Left ventricle myocardium inferior (tissue), 1 donor: ENCODE measurements at regions not wholly inside any gene's neighbourhood (a gene's known extent, or its start where the extent isn't known, plus 50 kb on each side); places are given as distances from the start of the nearest gene placed in this dataset.

Source experiments
- DNase-seq: peaks from one replicate; pipeline ENCODE4 v3.0.0-alpha.2; 2020
- H3K27ac ChIP-seq: fragments of 200-600 bp; replicated peaks from 2 replicates; pipeline ENCODE4 v1.8.0; 2021
- H3K27me3 ChIP-seq: fragments of 200-600 bp; 2 replicates; pipeline ENCODE4 v1.8.0; 2021; ENCODE audit warnings: low read depth
- H3K36me3 ChIP-seq: fragments of 200-600 bp; 2 replicates; pipeline ENCODE4 v1.8.0; 2021
- H3K4me1 ChIP-seq: fragments of 200-600 bp; 2 replicates; pipeline ENCODE4 v1.8.0; 2021
- H3K4me3 ChIP-seq: fragments of 200-600 bp; 2 replicates; pipeline ENCODE4 v1.8.0; 2021; ENCODE audit warnings: mild to moderate bottlenecking, moderate library complexity
- H3K9me3 ChIP-seq: fragments of 200-600 bp; replicated peaks from 2 replicates; pipeline ENCODE4 v1.8.0; 2021
- intact Hi-C: fragments of 100-400 bp; cut with micrococcal nuclease; formaldehyde crosslinking; loops from one replicate; pipeline ENCODE4 v1.11.0; 2022
- TF ChIP-seq, protein P1 (sequence below): fragments of 200-600 bp; IDR thresholded peaks from 2 replicates; pipeline ENCODE4 v1.8.0; 2021; ENCODE audit warnings: antibody characterized with exemption, mild to moderate bottlenecking, borderline replicate concordance
- donor health status: DM: no; HTN: yes; CAD: no; lungs with severe emphysema.

DNA sequence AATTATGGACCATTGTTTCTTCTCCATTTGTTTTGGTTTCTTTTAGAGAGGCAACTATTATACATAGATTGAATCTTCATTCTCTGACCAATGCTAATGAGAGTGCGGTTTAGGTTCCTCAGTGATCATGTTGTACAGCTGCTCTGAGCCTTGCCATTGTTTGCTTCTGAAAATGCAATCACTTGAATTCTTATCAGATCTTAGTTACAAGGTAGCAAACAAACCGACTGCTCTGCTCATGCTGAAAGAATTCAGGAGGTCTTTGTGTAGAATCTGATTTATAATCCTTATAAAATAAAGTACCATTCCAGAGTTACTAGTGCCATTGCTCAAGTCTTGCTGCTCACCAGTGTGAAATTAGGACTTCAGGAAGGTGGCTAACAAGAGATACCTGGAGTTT, 569.1 kb upstream of the ID4 start:
- Histone ChIP-seq H3K9me3 (peaks cover 40% of the 10 kb centered on the region), H3K36me3 (no peaks in the 10 kb centered on the region), H3K27ac (no peak overlapping the region), H3K27me3 (no peaks in the 10 kb centered on the region), H3K4me1 (no peaks in the 10 kb centered on the region), H3K4me3 (no peak overlapping the region)
- TF ChIP-seq, protein P1, sequence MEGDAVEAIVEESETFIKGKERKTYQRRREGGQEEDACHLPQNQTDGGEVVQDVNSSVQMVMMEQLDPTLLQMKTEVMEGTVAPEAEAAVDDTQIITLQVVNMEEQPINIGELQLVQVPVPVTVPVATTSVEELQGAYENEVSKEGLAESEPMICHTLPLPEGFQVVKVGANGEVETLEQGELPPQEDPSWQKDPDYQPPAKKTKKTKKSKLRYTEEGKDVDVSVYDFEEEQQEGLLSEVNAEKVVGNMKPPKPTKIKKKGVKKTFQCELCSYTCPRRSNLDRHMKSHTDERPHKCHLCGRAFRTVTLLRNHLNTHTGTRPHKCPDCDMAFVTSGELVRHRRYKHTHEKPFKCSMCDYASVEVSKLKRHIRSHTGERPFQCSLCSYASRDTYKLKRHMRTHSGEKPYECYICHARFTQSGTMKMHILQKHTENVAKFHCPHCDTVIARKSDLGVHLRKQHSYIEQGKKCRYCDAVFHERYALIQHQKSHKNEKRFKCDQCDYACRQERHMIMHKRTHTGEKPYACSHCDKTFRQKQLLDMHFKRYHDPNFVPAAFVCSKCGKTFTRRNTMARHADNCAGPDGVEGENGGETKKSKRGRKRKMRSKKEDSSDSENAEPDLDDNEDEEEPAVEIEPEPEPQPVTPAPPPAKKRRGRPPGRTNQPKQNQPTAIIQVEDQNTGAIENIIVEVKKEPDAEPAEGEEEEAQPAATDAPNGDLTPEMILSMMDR, result no peak
- intact Hi-C loops, result no loop called here
- no peak for DNase-seq

DNA sequence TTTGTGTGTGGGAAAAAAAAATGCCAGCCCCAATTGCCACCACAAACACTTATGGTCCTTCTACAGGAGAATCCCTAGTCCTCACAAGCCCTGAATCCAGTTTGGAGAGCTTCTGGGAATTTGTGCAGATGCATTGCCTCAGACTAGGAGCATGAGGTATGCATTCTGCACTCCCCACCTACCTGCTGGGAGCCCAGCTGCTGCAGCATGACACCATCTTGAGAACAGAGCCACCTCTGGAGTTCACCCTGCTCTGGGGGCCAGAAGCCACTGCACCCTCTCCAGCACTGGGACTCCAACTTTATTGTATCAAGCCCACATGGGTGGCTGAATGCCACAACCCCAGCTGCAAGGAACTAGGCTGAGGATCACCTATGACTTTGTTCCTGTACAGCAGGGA, 568.5 kb upstream of the ID4 start:
- peaks cover 44% of the 10 kb centered on the region for H3K9me3 ChIP-seq
- intact Hi-C loops, result no loop called here
- no peaks in the 10 kb centered on the region for H3K36me3 ChIP-seq
- TF ChIP-seq, protein P1, result no peak
- no peak overlapping the region for H3K4me3 ChIP-seq
- H3K27me3 ChIP-seq, result no peaks in the 10 kb centered on the region
- no peak for DNase-seq
- H3K27ac ChIP-seq, result no peak overlapping the region
- H3K4me1 ChIP-seq, result no peaks in the 10 kb centered on the region

DNA sequence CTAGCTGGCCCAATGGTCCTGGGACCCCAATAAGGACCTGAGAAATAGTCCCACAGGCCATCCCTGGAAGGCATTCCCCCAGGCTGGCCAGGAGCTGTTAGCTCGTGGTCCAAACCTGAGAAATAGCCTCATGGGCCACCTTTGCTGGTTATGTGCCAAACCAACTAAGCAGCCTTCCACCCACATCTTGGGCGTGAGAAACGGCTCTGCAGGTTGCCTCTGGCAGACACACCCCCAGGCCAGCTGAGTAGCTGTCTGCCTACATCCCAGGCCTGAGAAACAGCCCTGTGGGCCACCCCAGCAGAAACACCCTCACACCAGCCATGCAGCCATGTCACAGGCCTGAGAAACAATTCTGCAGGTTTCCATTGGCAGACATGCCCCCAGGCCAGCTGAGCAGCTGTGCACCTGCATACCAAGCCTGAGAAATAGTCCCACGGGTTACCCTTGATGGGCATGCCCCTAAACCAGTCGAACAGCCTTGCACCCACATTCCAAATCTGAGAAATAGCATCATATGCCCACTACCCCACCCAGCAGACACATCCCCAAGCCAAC, 567.8 kb upstream of the ID4 start:
- H3K27me3 ChIP-seq, result no peaks in the 10 kb centered on the region
- H3K4me3 ChIP-seq, result no peak overlapping the region
- no peaks in the 10 kb centered on the region for H3K36me3 ChIP-seq
- TF ChIP-seq, protein P1, result no peak
- H3K27ac ChIP-seq, result no peak overlapping the region
- H3K9me3 ChIP-seq, result peaks cover 50% of the 10 kb centered on the region
- no peaks in the 10 kb centered on the region for H3K4me1 ChIP-seq
- intact Hi-C loops, result no loop called here
- DNase-seq, result no peak

DNA sequence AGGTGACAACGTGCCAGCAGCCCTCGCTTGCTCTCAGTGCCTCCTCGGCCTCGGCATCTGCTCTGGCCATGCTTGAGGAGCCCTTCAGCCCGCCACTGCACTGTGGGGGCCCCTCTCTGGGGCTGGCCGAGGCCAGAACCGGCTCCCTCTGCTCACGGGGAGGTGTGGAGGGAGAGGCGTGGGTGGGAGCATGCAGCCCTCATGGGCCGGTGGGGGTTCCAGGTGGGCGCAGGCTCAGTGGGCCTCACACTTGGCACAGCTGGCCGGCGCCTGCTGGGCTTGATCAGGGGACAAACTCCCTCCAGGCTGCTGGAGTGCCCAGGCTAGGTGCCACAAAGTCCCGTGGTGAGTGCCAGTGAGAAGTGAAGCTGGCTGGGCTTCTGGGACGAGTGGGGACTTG, 566.6 kb upstream of the ID4 start:
- TF ChIP-seq, protein P1, result no peak
- no peaks in the 10 kb centered on the region for H3K27me3 ChIP-seq
- no peak overlapping the region for H3K27ac ChIP-seq
- H3K9me3 ChIP-seq, result peaks cover 60% of the 10 kb centered on the region
- no peaks in the 10 kb centered on the region for H3K4me1 ChIP-seq
- intact Hi-C loops, result no loop called here
- DNase-seq, result no peak
- no peaks in the 10 kb centered on the region for H3K36me3 ChIP-seq
- no peak overlapping the region for H3K4me3 ChIP-seq

DNA sequence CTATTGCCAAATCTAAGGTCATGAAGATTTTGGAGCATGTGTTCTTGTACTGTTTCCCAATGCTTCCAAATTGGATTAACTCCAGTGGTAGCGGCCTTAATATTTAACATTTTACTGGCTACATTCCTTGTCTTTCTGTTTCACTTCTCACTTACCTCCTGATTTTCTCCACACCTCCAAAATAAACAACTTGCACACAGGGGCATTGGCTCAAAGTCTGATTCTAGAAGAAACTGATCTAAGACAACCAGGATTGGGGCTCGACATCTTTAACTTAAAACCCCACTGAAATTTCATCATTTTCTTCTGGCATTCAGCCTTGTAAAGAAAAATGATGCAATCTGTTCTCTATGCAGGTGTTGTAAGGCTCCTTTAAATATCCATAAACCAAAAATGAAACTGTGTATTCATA, 557.9 kb upstream of the ID4 start:
- H3K36me3 ChIP-seq, result no peaks in the 10 kb centered on the region
- H3K27ac ChIP-seq, result no peak overlapping the region
- intact Hi-C loops, result no loop called here
- TF ChIP-seq, protein P1, result no peak
- no peak overlapping the region for H3K4me3 ChIP-seq
- DNase-seq, result no peak
- H3K9me3 ChIP-seq, result peaks cover 41% of the 10 kb centered on the region
- no peaks in the 10 kb centered on the region for H3K4me1 ChIP-seq
- peaks cover 7% of the 10 kb centered on the region for H3K27me3 ChIP-seq
